ENCODE measurements at regions not wholly inside any gene's neighbourhood (a gene's known extent, or its start where the extent isn't known, plus 50 kb on each side); places are given as distances from the start of the nearest gene placed in this dataset.

DNA sequence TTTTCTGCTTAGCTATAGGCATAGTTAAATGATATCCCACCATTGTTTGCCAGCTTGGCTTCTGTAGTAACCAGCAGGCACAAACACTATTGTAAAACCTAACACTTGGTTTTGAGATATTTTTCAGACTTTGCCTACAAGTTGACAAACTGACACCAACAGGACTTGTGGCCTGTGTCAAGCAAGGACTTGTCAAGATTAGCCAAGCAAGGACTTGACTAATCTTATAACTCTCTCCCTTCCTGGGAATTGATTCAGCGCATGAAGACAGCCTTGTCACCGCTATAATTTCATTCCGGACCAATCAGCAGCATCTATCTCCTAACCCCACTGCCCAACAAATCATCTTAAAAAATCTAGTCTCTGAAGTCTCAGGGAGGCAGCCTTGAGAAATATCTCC lies 72.7 kb upstream of the SLITRK1 start (continued):
- TF ChIP-seq, protein P1, sequence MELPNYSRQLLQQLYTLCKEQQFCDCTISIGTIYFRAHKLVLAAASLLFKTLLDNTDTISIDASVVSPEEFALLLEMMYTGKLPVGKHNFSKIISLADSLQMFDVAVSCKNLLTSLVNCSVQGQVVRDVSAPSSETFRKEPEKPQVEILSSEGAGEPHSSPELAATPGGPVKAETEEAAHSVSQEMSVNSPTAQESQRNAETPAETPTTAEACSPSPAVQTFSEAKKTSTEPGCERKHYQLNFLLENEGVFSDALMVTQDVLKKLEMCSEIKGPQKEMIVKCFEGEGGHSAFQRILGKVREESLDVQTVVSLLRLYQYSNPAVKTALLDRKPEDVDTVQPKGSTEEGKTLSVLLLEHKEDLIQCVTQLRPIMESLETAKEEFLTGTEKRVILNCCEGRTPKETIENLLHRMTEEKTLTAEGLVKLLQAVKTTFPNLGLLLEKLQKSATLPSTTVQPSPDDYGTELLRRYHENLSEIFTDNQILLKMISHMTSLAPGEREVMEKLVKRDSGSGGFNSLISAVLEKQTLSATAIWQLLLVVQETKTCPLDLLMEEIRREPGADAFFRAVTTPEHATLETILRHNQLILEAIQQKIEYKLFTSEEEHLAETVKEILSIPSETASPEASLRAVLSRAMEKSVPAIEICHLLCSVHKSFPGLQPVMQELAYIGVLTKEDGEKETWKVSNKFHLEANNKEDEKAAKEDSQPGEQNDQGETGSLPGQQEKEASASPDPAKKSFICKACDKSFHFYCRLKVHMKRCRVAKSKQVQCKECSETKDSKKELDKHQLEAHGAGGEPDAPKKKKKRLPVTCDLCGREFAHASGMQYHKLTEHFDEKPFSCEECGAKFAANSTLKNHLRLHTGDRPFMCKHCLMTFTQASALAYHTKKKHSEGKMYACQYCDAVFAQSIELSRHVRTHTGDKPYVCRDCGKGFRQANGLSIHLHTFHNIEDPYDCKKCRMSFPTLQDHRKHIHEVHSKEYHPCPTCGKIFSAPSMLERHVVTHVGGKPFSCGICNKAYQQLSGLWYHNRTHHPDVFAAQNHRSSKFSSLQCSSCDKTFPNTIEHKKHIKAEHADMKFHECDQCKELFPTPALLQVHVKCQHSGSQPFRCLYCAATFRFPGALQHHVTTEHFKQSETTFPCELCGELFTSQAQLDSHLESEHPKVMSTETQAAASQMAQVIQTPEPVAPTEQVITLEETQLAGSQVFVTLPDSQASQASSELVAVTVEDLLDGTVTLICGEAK (IDR thresholded peaks at IDR 0.05; ENCODE audit: borderline replicate concordance) = no peak
- TF ChIP-seq YBX1 (IDR thresholded peaks at IDR 0.05) (no peak), CREM (IDR thresholded peaks at IDR 0.05; ENCODE audit: low read depth) (no peak), EED (IDR thresholded peaks at IDR 0.05; ENCODE audit: low read depth) (no peak), RCOR1 (conservative IDR thresholded peaks at IDR 0.05; ENCODE audit: low read depth, low read length) (no peak)
- TF ChIP-seq, protein P2, sequence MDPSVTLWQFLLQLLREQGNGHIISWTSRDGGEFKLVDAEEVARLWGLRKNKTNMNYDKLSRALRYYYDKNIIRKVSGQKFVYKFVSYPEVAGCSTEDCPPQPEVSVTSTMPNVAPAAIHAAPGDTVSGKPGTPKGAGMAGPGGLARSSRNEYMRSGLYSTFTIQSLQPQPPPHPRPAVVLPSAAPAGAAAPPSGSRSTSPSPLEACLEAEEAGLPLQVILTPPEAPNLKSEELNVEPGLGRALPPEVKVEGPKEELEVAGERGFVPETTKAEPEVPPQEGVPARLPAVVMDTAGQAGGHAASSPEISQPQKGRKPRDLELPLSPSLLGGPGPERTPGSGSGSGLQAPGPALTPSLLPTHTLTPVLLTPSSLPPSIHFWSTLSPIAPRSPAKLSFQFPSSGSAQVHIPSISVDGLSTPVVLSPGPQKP (IDR thresholded peaks at IDR 0.05; ENCODE audit: low read depth, low read length) = no peak

DNA sequence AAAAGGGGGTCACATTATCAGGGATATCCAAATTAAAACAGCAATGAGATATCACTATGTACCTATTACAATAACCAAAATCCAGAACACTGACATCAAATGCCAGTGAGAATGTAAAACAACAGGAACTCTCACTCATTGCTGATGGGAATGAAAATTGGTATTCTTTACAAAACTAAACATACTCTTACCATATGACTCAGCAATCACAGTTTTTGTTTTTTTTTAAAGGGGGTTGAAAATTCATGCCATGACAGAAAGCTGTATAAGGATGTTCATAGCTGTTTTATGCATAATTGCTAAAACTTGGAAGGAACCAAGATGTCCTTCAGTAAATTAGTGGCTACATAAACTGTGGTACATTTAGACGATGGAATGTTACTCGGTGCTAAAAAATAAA lies 71.6 kb upstream of the SLITRK1 start:
- no peaks in the 10 kb centered on the region for H3K4me1 ChIP-seq (ENCODE audit: control insufficient read depth, insufficient read depth, low read length)
- RAD21 ChIA-PET (ENCODE audit: unreplicated experiment) = no interaction called here
- intact Hi-C loops (cut with micrococcal nuclease; ENCODE audit: unreplicated experiment) = no loop called here

More for the DNA sequence above, 71.6 kb upstream of the SLITRK1 start:
- in situ Hi-C loops (cut with MboI) = no loop called here
- Histone ChIP-seq H3K27ac (ENCODE audit: control insufficient read depth, insufficient read depth) (no peak overlapping the region), H2AFZ (ENCODE audit: control insufficient read depth, low read depth, low read length) (no peak overlapping the region), H3K36me3 (ENCODE audit: control insufficient read depth in 2 of 2, insufficient read depth in 2 of 2, low read length in 1 of 2) (no peaks in the 10 kb centered on the region), H3K4me3 (no peak overlapping the region), H3K9me3 (replicated peaks; ENCODE audit: control insufficient read depth, insufficient read depth, low read length) (no peaks in the 10 kb centered on the region), H3K27me3 (replicated peaks in 1 of 2; ENCODE audit: control insufficient read depth in 2 of 2, insufficient read depth in 2 of 2, low read length in 1 of 2) (no peaks in the 10 kb centered on the region), H3K4me2 (ENCODE audit: control insufficient read depth, insufficient read depth) (no peak overlapping the region), H3K9ac (ENCODE audit: control insufficient read depth, insufficient read depth, low read length) (no peak overlapping the region), H3K79me2 (ENCODE audit: control insufficient read depth, insufficient read depth, low read length) (no peaks in the 10 kb centered on the region), H4K20me1 (ENCODE audit: control insufficient read depth, insufficient read depth) (no peaks in the 10 kb centered on the region)
- CTCF ChIA-PET = no interaction called here
- FAIRE-seq (no peak), ATAC-seq (no peak), DNase-seq (ENCODE audit: low read depth, low spot score) (no peak)
- BruUV-seq (replicated peaks) = no TSS peak
- TF ChIP-seq, protein P3, sequence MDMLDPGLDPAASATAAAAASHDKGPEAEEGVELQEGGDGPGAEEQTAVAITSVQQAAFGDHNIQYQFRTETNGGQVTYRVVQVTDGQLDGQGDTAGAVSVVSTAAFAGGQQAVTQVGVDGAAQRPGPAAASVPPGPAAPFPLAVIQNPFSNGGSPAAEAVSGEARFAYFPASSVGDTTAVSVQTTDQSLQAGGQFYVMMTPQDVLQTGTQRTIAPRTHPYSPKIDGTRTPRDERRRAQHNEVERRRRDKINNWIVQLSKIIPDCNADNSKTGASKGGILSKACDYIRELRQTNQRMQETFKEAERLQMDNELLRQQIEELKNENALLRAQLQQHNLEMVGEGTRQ (IDR thresholded peaks at IDR 0.05; ENCODE audit: borderline replicate concordance, low read depth, low read length) = no peak
- TF ChIP-seq FOS (IDR thresholded peaks at IDR 0.05; ENCODE audit: borderline replicate concordance, extremely low read depth, insufficient read length) = no peak
- SMC1A ChIA-PET (ENCODE audit: uncharacterized antibody, unreplicated experiment) = no interaction called here
- POLR2A ChIA-PET = no interaction called here
- WGBS (ENCODE audit: insufficient coverage, insufficient replicate concordance, low lambda C conversion rate, missing lambda C conversion rate) = 61% methylated on average over 2 of the region's 2 CpGs
